Body of pancreas (tissue), 4 donors: ENCODE measurements at regions not wholly inside any gene's neighbourhood (a gene's known extent, or its start where the extent isn't known, plus 50 kb on each side); places are given as distances from the start of the nearest gene placed in this dataset.
A peak's percentile ranks its signal among the peaks of the same experiment; 100 is the strongest.

ENCODE experiments used
- ATAC-seq: fragments of 150-250 bp; one replicate; pipeline ENCODE4 v1.9.1; 2016
- DNase-seq, 4 donors: peaks; one replicate each; pipeline ENCODE4 v3.0.0-alpha.2; 2019
- H3K27ac ChIP-seq, 4 donors: fragments of 200-600 bp; sonication (generic); 1 replicate in 3 of 4; 2 replicates in 1 of 4; pipeline versions ENCODE4 v1.5.1 to v1.6.1; 2016 to 2019; ENCODE audit warnings: mild to moderate bottlenecking in 1 of 4, mixed read lengths in 1 of 4, moderate library complexity in 1 of 4
- H3K27me3 ChIP-seq, 2 donors: fragments of 200-600 bp; sonication (generic); one replicate each; pipeline ENCODE4 v1.6.0; 2016; ENCODE audit warnings: mild to moderate bottlenecking in 1 of 2
- H3K36me3 ChIP-seq, 2 donors: fragments of 200-600 bp; sonication (generic); replicated peaks in 1 of 2; 2 replicates each; pipeline ENCODE4 v1.5.1; 2016; ENCODE audit warnings: low read depth in 2 of 2; ENCODE audit not compliant: insufficient read depth in 1 of 2
- H3K4me1 ChIP-seq: fragments of 200-600 bp; sonication (generic); one replicate; pipeline ENCODE4 v1.6.0; 2016
- H3K4me3 ChIP-seq, 2 donors: fragments of 200-600 bp; sonication (generic); 1 replicate in 1 of 2; 2 replicates in 1 of 2; pipeline ENCODE4 v1.5.1; 2016 to 2019
- H3K9me3 ChIP-seq, 3 donors: fragments of 200-600 bp; sonication (generic); 1 replicate in 2 of 3; 2 replicates in 1 of 3; pipeline ENCODE4 v1.5.1; 2016
- CTCF ChIP-seq, 7 experiments: fragments of 450-650 bp in 4 of 7; fragments of 200-600 bp in 3 of 7; sonication (generic) in 3 of 7; IDR thresholded peaks; one replicate each; pipeline ENCODE4 v1.5.1; 2016 to 2019; ENCODE audit warnings: antibody characterized with exemption in 7 of 7
- POLR2A ChIP-seq, 3 donors: fragments of 450-650 bp; IDR thresholded peaks; one replicate each; pipeline ENCODE4 v1.6.1; 2016; ENCODE audit warnings: antibody characterized with exemption in 3 of 3, mild to moderate bottlenecking in 2 of 3
- whole genome bisulfite sequencing, 2 donors: methylation state at CpG; one replicate each; pipeline ENCODE4 v1.1.5; 2017; 5-methylcytosine and 5-hydroxymethylcytosine counted together
- intact Hi-C: fragments of 100-400 bp; cut with DNase I; formaldehyde crosslinking; loops from one replicate; pipeline ENCODE4 v1.15.1; 2023

GRCh38 chr2:120519469-120519868 is 173.5 kb downstream of the INHBB start:
- ATAC-seq, result no peak
- DNase-seq, result no peak
- WGBS, 2 donors, result 87 to 93% methylated on average over 5 to 6 of the region's 6 CpGs

GRCh38 chr2:120520454-120520853 is 174.5 kb downstream of the INHBB start:
- no peak for TF ChIP-seq POLR2A (IDR thresholded peaks at IDR 0.05)
- TF ChIP-seq CTCF (IDR thresholded peaks at IDR 0.05), result no peak
- ATAC-seq (no peak), DNase-seq (no peak)
- intact Hi-C loops, result loop anchor here (10.0 kb wide), 1 partner anchor 166 kb away; no protein-coding TSS in a partner anchor
- Histone ChIP-seq H3K9me3 (no peaks in the 10 kb centered on the region), H3K4me3 (no peak overlapping the region), H3K36me3 (no peaks in the 10 kb centered on the region), H3K27ac (no peak overlapping the region), H3K4me1 (peaks cover 6% of the 10 kb centered on the region), H3K27me3 (peaks cover 0 to 5% of the 10 kb centered on the region in 2 donors)
- 86 to 87% methylated on average over 5 of the region's 5 CpGs for WGBS, 2 donors

More at GRCh38 chr2:120519469-120519868, 173.5 kb downstream of the INHBB start:
- H3K4me3 ChIP-seq, result no peak overlapping the region
- peaks cover 0 to 5% of the 10 kb centered on the region in 2 donors for H3K27me3 ChIP-seq
- no peaks in the 10 kb centered on the region for H3K9me3 ChIP-seq
- H3K36me3 ChIP-seq, result no peaks in the 10 kb centered on the region
- H3K27ac ChIP-seq, result no peak overlapping the region
- H3K4me1 ChIP-seq, result no peaks in the 10 kb centered on the region
- TF ChIP-seq CTCF (IDR thresholded peaks at IDR 0.05), result no peak
- TF ChIP-seq POLR2A (IDR thresholded peaks at IDR 0.05), result no peak
- intact Hi-C loops, result loop anchor here (10.0 kb wide), 1 partner anchor 165 kb away; no protein-coding TSS in a partner anchor

GRCh38 chr2:120520929-120521912 is 175.3 kb downstream of the INHBB start:
- no peaks in the 10 kb centered on the region for H3K9me3 ChIP-seq
- H3K36me3 ChIP-seq, result no peaks in the 10 kb centered on the region
- no peak overlapping the region for H3K27ac ChIP-seq
- no peak for TF ChIP-seq POLR2A (IDR thresholded peaks at IDR 0.05)
- TF ChIP-seq CTCF (IDR thresholded peaks at IDR 0.05), result peak; percentile 84 to 95 (median 89)
- ATAC-seq (peak; percentile 88), DNase-seq (peak; percentile 65 to 76 (median 74))
- intact Hi-C loops, result loop anchor here (10.0 kb wide), 1 partner anchor 166 kb away; no protein-coding TSS in a partner anchor
- peaks cover 6% of the 10 kb centered on the region for H3K4me1 ChIP-seq
- 35 to 39% methylated on average over 12 to 13 of the region's 13 CpGs for WGBS, 2 donors
- H3K27me3 ChIP-seq, result peaks cover 0 to 5% of the 10 kb centered on the region in 2 donors
- no peak overlapping the region for H3K4me3 ChIP-seq

- intact Hi-C loops, result loop anchor here (10.0 kb wide), 1 partner anchor 167 kb away; no protein-coding TSS in a partner anchor
- ATAC-seq, result no peak
- no peak for TF ChIP-seq CTCF (IDR thresholded peaks at IDR 0.05)
- TF ChIP-seq POLR2A (IDR thresholded peaks at IDR 0.05), result no peak
Observed at GRCh38 chr2:120522151-120522751, 176.3 kb downstream of the INHBB start.

More at GRCh38 chr2:120522151-120522751, 176.3 kb downstream of the INHBB start:
- 33 to 51% methylated on average over 18 to 33 of the region's 33 CpGs for WGBS, 2 donors
- Histone ChIP-seq H3K9me3 (no peaks in the 10 kb centered on the region), H3K27ac (no peak overlapping the region), H3K4me3 (no peak overlapping the region), H3K36me3 (no peaks in the 10 kb centered on the region), H3K27me3 (peaks cover 0 to 5% of the 10 kb centered on the region in 2 donors), H3K4me1 (peaks cover 6% of the 10 kb centered on the region)
- no peak for DNase-seq
